Aorta (tissue), 5 donors: ENCODE measurements at regions not wholly inside any gene's neighbourhood (a gene's known extent, or its start where the extent isn't known, plus 50 kb on each side); places are given as distances from the start of the nearest gene placed in this dataset.
"Not testable (repeated sequence)": the region's sequence is repeated elsewhere in the genome, so short reads cannot be mapped to it uniquely, and the experiment has no call there.

ENCODE experiments used
- ATAC-seq: fragments of 200-7000 bp; cut with Tn5 transposase; one replicate; pipeline ENCODE4 v1.9.1; 2022; ENCODE audit warnings: moderate library complexity; ENCODE audit not compliant: low FRiP score
- DNase-seq, 2 donors: peaks; one replicate each; pipeline ENCODE4 v3.0.0-alpha.2; 2020
- H3K27ac ChIP-seq, 2 donors: one replicate each; pipeline ENCODE4 v1.5.1; 2013; ENCODE audit warnings: low read length in 2 of 2, mild to moderate bottlenecking in 2 of 2, moderate library complexity in 2 of 2, control low read depth in 1 of 2, inconsistent platforms in 1 of 2, low read depth in 1 of 2
- H3K27me3 ChIP-seq, 2 donors: one replicate each; pipeline ENCODE4 v1.6.1; 2013; ENCODE audit warnings: control low read depth in 1 of 2, low read length in 1 of 2, mild to moderate bottlenecking in 1 of 2, moderate library complexity in 1 of 2; ENCODE audit not compliant: insufficient read depth in 2 of 2, control insufficient read depth in 1 of 2
- H3K36me3 ChIP-seq, 2 donors: one replicate each; pipeline ENCODE4 v1.6.1; 2013; ENCODE audit warnings: control low read depth in 1 of 2, low read length in 1 of 2, mild to moderate bottlenecking in 1 of 2; ENCODE audit not compliant: insufficient read depth in 2 of 2, control insufficient read depth in 1 of 2
- H3K4me1 ChIP-seq, 2 donors: one replicate each; pipeline ENCODE4 v1.6.1; 2013; ENCODE audit warnings: low read length in 2 of 2, control low read depth in 1 of 2, mild to moderate bottlenecking in 1 of 2, moderate library complexity in 1 of 2; ENCODE audit not compliant: insufficient read depth in 2 of 2, control insufficient read depth in 1 of 2
- H3K4me3 ChIP-seq, 2 donors: one replicate each; pipeline ENCODE4 v1.5.1; 2013; ENCODE audit warnings: low read length in 2 of 2, control low read depth in 1 of 2, mild to moderate bottlenecking in 1 of 2
- H3K9me3 ChIP-seq: one replicate; pipeline ENCODE4 v1.6.1; 2013; ENCODE audit warnings: mild to moderate bottlenecking, low read length; ENCODE audit not compliant: control insufficient read depth
- WGBS, 2 donors: extraction: QIAGEN DNeasy Blood & Tissue Kit; methylation state at CpG; one replicate each; pipeline ENCODE4 v1.1.7; 2013; 5-methylcytosine and 5-hydroxymethylcytosine counted together
- intact Hi-C, 2 donors: fragments of 100-400 bp; cut with DNase I; formaldehyde crosslinking; loops; one replicate each; pipeline versions ENCODE4 v1.14.2 to v1.15.0; 2022
- donor health status: healthy with polysubstance abuse.
- donor health status: Bipolar disorder and iron deficiency.
- donor health status: DM: no; HTN: no; CAD: no.
- donor health status: DM: no; HTN: no; CAD: no.
- donor health status: DM: yes; HTN: yes; CAD: no.

DNA sequence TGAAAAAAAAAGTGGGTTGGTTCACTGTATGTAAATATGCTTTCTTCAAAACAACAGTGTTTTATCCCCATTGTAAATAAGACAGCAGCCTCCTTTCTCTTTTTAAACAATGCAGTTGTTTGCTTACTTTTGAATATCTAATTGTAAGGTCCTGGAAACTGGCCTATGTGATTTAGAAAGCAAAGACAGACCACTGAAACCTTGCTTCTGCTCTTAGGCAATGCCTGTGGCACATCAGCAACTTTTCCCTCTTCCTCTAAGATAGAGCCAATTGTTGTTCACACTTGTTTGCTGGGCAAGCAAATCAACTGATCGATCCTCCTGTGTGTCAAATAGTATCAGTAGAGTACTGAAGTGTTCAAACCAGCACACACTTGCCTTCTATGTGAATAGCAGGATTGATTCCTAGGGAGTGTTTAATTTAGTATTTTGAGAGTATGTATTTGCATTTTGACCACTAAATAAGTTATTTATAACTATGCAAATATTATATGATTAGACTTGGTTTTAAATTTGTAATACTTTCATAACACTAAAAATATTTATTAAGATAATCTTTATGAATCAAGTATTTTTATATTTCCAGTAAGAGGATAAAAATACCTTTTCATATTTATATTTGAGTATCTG, 55.4 kb upstream of the GRPR start:
- no peak for ATAC-seq
- Histone ChIP-seq H3K36me3 (no peaks in the 10 kb centered on the region), H3K27me3 (no peaks in the 10 kb centered on the region), H3K9me3 (no peaks in the 10 kb centered on the region), H3K4me3 (no peak overlapping the region), H3K27ac (no peak overlapping the region), H3K4me1 (no peaks in the 10 kb centered on the region)
- no peak for DNase-seq
- 60 to 62% methylated on average over 1 of the region's 1 CpG for WGBS, 2 donors
- intact Hi-C loops, result no loop called here

DNA sequence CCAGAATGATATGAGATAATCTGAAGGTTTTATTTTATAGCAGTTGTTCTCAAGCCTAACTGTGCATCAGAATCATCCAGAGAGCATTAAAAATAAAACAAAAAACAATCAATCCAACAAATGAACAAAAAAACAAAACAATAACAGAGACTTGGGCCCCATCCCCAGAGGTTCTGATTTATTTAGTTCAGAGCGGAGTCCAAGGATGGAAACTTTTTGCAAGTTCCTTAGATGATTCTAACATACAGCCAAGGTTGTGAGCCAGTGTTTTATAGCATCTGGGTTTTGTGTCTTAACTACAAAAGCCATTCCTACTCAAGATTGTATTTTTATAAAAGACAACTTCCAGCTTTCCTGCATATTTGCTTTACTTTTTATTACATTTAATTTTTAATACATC, 59.4 kb upstream of the GRPR start:
- WGBS, 2 donors, result 63 to 84% methylated on average over 1 of the region's 1 CpG

DNA sequence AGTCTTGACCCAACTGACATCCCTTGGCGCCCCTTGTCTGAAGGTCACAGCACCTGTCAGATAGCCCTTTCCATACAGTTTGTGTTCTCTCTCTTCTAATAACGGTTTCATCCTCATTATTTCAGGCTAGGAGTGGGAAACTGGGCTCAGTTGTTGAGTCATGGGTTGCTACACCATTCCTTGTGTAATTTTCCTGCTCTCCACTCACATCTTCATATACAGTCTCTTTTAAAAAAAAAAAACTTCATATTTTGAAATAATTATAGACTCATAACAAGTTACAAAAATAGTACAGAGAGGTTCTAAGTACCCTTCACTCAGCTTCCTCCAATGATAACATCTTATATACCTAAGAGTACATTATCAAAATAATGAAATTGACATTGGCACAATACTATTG, 60.2 kb upstream of the GRPR start:
- intact Hi-C loops, result no loop called here
- Histone ChIP-seq H3K9me3 (no peaks in the 10 kb centered on the region), H3K36me3 (no peaks in the 10 kb centered on the region), H3K27ac (no peak overlapping the region), H3K4me3 (no peak overlapping the region), H3K4me1 (no peaks in the 10 kb centered on the region), H3K27me3 (no peaks in the 10 kb centered on the region)
- no peak for ATAC-seq
- WGBS, 2 donors, result 71 to 80% methylated on average over 2 of the region's 2 CpGs
- DNase-seq, result no peak

More for the DNA sequence above, 59.4 kb upstream of the GRPR start:
- Histone ChIP-seq H3K4me1 (no peaks in the 10 kb centered on the region), H3K9me3 (no peaks in the 10 kb centered on the region), H3K27me3 (no peaks in the 10 kb centered on the region), H3K4me3 (no peak overlapping the region), H3K36me3 (no peaks in the 10 kb centered on the region), H3K27ac (no peak overlapping the region)
- no peak for ATAC-seq
- intact Hi-C loops, result no loop called here
- DNase-seq, result no peak

DNA sequence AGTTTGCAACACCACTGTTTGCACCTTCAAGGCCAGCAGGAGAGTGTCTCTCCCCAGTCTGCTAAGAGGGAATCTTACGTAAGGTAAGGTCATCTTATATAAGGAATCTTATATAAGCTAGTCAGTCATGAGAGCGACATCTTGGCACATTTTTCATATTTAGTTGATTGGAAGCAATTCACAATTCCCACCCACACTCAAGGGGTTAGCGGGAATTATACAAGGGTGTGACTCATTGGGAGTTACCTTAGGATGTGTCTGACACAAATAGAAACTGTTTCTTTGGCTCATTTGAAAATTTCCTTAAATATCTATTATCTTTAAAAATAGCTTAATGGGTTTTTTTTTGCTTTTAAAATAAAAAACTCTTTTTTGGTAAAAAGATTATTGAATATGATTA, 62.1 kb upstream of the GRPR start:
- Histone ChIP-seq H3K4me1 (no peaks in the 10 kb centered on the region), H3K4me3 (no peak overlapping the region), H3K27ac (no peak overlapping the region), H3K27me3 (no peaks in the 10 kb centered on the region), H3K9me3 (no peaks in the 10 kb centered on the region), H3K36me3 (no peaks in the 10 kb centered on the region)
- no peak for ATAC-seq
- WGBS, 2 donors, result 92 to 95% methylated on average over 3 of the region's 3 CpGs
- intact Hi-C loops, result no loop called here
- no peak for DNase-seq

DNA sequence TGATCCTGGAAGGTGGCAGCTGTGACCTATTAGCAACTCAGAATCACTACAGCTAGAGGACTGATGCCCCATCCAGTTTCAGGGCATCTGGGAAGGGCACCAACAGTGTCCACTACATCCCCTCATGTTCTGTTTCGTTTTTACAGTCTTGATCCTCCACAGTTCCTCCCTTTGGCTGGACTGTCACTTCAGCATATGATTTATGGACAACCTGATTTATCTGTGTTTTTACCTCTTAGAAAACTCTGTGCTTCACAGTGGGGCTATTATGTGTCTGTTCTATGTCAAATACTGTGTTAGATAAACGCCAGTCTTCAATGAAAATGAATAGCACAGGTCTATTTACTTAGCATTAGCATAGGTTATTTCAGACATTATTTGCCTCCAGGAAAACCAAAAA, 63.1 kb upstream of the GRPR start:
- ATAC-seq, result no peak
- intact Hi-C loops, result no loop called here

DNA sequence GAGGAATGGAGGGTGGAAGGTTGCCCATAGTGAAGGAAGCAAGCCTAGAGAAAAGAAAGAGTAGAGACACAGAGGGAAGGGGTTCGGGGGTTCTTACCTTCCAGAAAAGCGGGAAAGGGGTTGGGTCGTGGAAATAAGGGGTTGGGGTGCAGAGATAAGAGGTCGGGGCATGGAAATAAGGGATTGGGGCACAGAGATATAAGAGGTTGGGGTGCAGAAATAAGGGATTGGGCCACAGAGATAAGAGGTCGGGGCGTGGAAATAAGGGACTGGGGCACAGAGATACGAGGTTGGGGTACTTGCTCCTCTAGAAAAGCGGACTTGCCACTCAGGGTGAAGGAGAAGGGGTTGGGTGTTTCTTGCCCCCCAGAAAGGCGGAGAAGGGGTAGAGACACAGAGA, 74.2 kb upstream of the GRPR start:
- H3K36me3 ChIP-seq, intact Hi-C loops, H3K27ac ChIP-seq, H3K27me3 ChIP-seq, ATAC-seq, DNase-seq, H3K4me3 ChIP-seq, H3K9me3 ChIP-seq, H3K4me1 ChIP-seq: not testable (repeated sequence)
- WGBS, 2 donors, result 85 to 86% methylated on average over 9 of the region's 9 CpGs

More for the DNA sequence above, 63.1 kb upstream of the GRPR start:
- Histone ChIP-seq H3K4me1 (no peaks in the 10 kb centered on the region), H3K36me3 (no peaks in the 10 kb centered on the region), H3K27ac (no peak overlapping the region), H3K27me3 (no peaks in the 10 kb centered on the region), H3K9me3 (no peaks in the 10 kb centered on the region), H3K4me3 (no peak overlapping the region)
- no peak for DNase-seq
- 13 to 28% methylated on average over 2 of the region's 2 CpGs for WGBS, 2 donors

DNA sequence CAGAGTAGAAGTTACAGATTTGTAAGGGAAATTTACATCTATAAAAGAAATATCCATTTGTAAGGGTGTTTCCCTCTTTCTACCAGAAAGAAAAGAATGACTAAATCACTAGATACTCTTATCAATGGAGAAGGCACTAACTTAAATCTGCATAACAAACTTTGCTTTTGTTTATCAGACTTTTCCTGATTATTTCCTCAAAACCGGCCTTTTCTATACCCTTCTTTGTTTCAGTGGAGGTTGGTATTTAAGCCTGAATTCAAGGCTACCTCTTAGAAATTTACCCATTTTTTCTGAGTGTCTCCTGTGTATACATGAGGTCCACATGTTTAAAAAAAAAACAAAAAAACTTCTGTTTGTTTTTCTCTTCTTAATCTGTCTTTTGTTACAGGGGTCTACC, 80.4 kb upstream of the GRPR start:
- Histone ChIP-seq H3K36me3 (no peaks in the 10 kb centered on the region), H3K27ac (no peak overlapping the region), H3K9me3 (no peaks in the 10 kb centered on the region), H3K4me3 (no peak overlapping the region), H3K27me3 (no peaks in the 10 kb centered on the region), H3K4me1 (no peaks in the 10 kb centered on the region)
- WGBS, 2 donors, result 34 to 52% methylated on average over 1 of the region's 1 CpG
- no peak for ATAC-seq
- intact Hi-C loops, result no loop called here
- no peak for DNase-seq

DNA sequence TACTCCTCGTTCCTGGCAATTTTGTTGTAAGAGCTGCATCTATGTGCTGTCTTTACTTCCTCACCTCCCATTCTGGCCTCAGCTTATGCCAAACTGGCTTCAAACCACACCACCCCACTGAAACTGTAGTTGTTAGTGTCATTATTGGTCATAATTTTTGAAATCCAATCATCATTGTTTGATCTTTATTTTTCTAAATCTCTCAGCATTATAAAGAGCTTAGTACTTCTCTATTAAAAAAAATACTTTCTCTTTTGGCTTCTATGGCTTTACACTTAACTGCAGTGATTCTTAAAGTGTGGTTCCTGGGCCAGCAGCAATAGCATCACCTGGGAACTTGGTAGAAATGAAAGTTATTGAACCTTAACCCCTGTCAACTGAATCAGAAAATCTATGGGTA, 83.5 kb upstream of the GRPR start:
- Histone ChIP-seq H3K4me3 (no peak overlapping the region), H3K27ac (no peak overlapping the region), H3K27me3 (no peaks in the 10 kb centered on the region), H3K9me3 (no peaks in the 10 kb centered on the region), H3K36me3 (no peaks in the 10 kb centered on the region), H3K4me1 (no peaks in the 10 kb centered on the region)
- intact Hi-C loops, result no loop called here
- WGBS, 2 donors, result 74 to 88% methylated on average over 1 of the region's 1 CpG
- ATAC-seq (no peak), DNase-seq (no peak)

DNA sequence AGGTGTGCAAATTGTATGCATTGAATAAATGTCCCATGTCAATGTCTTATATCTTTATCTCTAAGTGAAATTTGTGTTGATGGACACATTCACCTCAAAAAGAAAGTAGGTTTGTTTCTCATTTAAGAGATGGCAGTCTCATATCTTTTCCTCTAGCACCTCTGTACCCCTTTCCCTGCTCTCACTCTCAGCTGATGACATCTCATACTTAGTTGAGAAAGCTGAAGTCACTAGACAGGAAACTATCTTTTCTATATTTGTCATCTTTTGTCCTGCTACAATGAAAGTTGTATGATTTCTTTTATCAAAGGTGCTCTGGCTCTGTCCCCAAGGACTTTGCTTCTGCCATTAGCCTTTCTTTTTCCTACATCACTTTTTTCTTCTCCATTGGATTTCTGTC, 84.0 kb upstream of the GRPR start:
- H3K27me3 ChIP-seq, result no peaks in the 10 kb centered on the region
- H3K36me3 ChIP-seq, result no peaks in the 10 kb centered on the region
- ATAC-seq, result no peak
- H3K4me1 ChIP-seq, result no peaks in the 10 kb centered on the region
- no peak for DNase-seq
- intact Hi-C loops, result no loop called here
- no peak overlapping the region for H3K4me3 ChIP-seq
- no peak overlapping the region for H3K27ac ChIP-seq
- no peaks in the 10 kb centered on the region for H3K9me3 ChIP-seq
